Suprapubic skin (tissue), 4 donors: ENCODE measurements at regions not wholly inside any gene's neighbourhood (a gene's known extent, or its start where the extent isn't known, plus 50 kb on each side); places are given as distances from the start of the nearest gene placed in this dataset.

Experiments used
- DNase-seq, 2 donors: peaks; one replicate each; pipeline ENCODE4 v3.0.0-alpha.2; 2019; ENCODE audit warnings: low spot score in 2 of 2
- H3K27ac ChIP-seq: fragments of 200-600 bp; sonication (generic); one replicate; pipeline ENCODE4 v1.5.1; 2019
- H3K27me3 ChIP-seq: fragments of 200-600 bp; sonication (generic); one replicate; pipeline ENCODE4 v1.5.1; 2019
- H3K36me3 ChIP-seq: fragments of 200-600 bp; sonication (generic); one replicate; pipeline ENCODE4 v1.5.1; 2019
- H3K4me1 ChIP-seq: fragments of 200-600 bp; sonication (generic); one replicate; pipeline ENCODE4 v1.5.1; 2019
- H3K4me3 ChIP-seq: fragments of 200-600 bp; sonication (generic); one replicate; pipeline ENCODE4 v1.5.1; 2019; ENCODE audit warnings: mild to moderate bottlenecking
- H3K9me3 ChIP-seq: fragments of 200-600 bp; sonication (generic); one replicate; pipeline ENCODE4 v1.5.1; 2019
- EP300 ChIP-seq: sonication (generic); formaldehyde crosslinking; IDR thresholded peaks from one replicate; pipeline ENCODE4 v1.6.1; 2017; ENCODE audit warnings: antibody characterized with exemption
- POLR2A ChIP-seq, 2 donors: fragments of 450-650 bp; IDR thresholded peaks; one replicate each; pipeline ENCODE4 v1.6.1; 2017; ENCODE audit warnings: antibody characterized with exemption in 2 of 2, mild to moderate bottlenecking in 2 of 2, moderate library complexity in 2 of 2
- POLR2AphosphoS5 ChIP-seq, 3 donors: sonication (generic); formaldehyde crosslinking; IDR thresholded peaks; one replicate each; pipeline ENCODE4 v1.6.1; 2017; ENCODE audit warnings: antibody characterized with exemption in 3 of 3
- WGBS: methylation state at CpG from one replicate; pipeline ENCODE4 v1.1.5; 2018; 5-methylcytosine and 5-hydroxymethylcytosine counted together
- TF ChIP-seq, protein P1 (sequence below), 2 donors: fragments of 200-600 bp in 1 of 2; fragments of 450-650 bp in 1 of 2; sonication (generic) in 1 of 2; IDR thresholded peaks; one replicate each; pipeline ENCODE4 v1.5.1; 2016 to 2019; ENCODE audit warnings: antibody characterized with exemption in 2 of 2, mild to moderate bottlenecking in 1 of 2, moderate library complexity in 1 of 2

DNA sequence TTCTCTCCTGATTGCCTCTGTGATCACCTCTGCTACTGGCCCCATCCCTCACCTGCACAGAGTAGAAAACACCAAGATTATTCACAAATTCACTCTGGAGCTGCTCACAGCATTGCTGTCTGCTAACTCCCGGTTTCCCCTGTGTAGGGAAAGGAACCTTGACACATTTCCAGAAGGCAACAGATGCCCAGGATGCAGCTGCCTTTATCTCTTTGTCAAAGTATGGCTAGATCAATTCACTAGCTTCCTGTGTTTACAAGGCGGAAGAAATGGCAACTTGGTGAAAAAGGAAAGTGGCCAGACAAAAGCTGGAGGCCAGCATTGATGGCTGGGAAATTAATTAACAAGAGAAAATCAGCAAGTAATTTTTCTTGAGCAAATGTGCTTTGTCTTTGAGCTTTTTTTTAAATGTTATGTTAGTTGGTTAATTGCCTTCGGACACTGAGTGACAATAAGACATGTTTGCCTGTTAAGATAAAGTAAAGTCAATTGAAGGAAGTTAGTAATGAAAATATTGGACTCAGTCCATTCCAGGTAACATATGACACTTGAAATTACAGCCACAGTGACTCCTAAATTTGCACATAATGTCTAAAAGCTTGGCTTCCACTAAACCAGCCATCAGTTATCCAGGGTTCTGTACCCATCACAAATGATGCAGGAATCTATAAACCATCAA lies 394.6 kb upstream of the IL12A start:
- Histone ChIP-seq H3K4me3 (no peak overlapping the region), H3K9me3 (no peaks in the 10 kb centered on the region), H3K36me3 (no peaks in the 10 kb centered on the region), H3K27ac (no peak overlapping the region), H3K27me3 (no peaks in the 10 kb centered on the region), H3K4me1 (no peaks in the 10 kb centered on the region)
- WGBS, result 45% methylated on average over 3 of the region's 3 CpGs
- DNase-seq, result no peak
- TF ChIP-seq POLR2AphosphoS5 (IDR thresholded peaks at IDR 0.05), result no peak
- TF ChIP-seq, protein P1, sequence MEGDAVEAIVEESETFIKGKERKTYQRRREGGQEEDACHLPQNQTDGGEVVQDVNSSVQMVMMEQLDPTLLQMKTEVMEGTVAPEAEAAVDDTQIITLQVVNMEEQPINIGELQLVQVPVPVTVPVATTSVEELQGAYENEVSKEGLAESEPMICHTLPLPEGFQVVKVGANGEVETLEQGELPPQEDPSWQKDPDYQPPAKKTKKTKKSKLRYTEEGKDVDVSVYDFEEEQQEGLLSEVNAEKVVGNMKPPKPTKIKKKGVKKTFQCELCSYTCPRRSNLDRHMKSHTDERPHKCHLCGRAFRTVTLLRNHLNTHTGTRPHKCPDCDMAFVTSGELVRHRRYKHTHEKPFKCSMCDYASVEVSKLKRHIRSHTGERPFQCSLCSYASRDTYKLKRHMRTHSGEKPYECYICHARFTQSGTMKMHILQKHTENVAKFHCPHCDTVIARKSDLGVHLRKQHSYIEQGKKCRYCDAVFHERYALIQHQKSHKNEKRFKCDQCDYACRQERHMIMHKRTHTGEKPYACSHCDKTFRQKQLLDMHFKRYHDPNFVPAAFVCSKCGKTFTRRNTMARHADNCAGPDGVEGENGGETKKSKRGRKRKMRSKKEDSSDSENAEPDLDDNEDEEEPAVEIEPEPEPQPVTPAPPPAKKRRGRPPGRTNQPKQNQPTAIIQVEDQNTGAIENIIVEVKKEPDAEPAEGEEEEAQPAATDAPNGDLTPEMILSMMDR (IDR thresholded peaks at IDR 0.05), result no peak
- TF ChIP-seq EP300, result no peak
- no peak for TF ChIP-seq POLR2A (IDR thresholded peaks at IDR 0.05)

DNA sequence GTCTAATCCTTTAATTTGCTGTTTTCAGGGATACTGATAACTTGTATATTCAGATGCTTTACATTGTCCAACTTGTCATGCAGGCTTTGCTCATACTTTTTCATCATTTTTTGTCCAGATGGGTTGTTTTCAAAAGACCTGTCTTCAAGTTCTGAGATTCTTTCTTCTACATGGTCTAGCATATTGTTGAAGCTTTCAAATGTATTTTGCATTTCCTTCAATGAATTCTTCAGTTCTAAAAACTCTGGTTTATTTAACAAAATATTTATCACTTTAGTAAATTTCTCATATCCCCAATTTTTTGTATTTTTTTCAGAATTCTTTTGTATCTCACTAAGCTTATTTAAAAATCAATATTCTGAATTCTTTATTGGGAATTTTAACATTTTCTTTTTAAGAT lies 388.3 kb upstream of the IL12A start:
- Histone ChIP-seq H3K9me3 (peaks cover 4% of the 10 kb centered on the region), H3K4me1 (no peaks in the 10 kb centered on the region), H3K27ac (no peak overlapping the region), H3K27me3 (no peaks in the 10 kb centered on the region), H3K36me3 (no peaks in the 10 kb centered on the region), H3K4me3 (no peak overlapping the region)
- no peak for DNase-seq
- no peak for TF ChIP-seq EP300
- TF ChIP-seq POLR2A (IDR thresholded peaks at IDR 0.05), result no peak
- TF ChIP-seq, protein P1 (IDR thresholded peaks at IDR 0.05), result no peak
- no peak for TF ChIP-seq POLR2AphosphoS5 (IDR thresholded peaks at IDR 0.05)

DNA sequence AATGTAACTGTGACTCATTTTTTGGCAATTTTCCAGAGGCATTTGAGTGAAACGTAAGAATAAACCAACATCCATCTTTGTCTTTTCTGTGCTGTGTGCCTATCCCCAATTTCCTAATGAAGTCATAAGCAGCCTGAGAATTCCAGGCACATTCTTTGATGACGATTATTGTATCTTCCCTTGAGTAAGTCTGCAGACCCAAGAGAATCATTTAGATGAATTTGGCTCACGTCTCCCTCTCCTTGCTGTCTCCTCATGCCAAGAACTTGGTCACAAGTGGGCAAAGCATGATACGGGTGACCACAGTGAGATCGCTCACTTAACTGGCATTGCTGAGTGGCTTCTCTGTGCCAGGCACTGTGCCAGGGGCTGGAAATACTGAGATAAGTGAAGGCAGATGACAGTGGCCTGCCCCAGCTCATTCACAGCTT lies 384.5 kb upstream of the IL12A start:
- Histone ChIP-seq H3K27ac (no peak overlapping the region), H3K4me1 (no peaks in the 10 kb centered on the region), H3K9me3 (peaks cover 4% of the 10 kb centered on the region), H3K4me3 (no peak overlapping the region), H3K27me3 (no peaks in the 10 kb centered on the region), H3K36me3 (no peaks in the 10 kb centered on the region)
- WGBS, result 55% methylated on average over 5 of the region's 5 CpGs
- DNase-seq, result no peak
- TF ChIP-seq POLR2A (IDR thresholded peaks at IDR 0.05), result no peak
- TF ChIP-seq, protein P1 (IDR thresholded peaks at IDR 0.05), result no peak
- TF ChIP-seq EP300, result no peak
- no peak for TF ChIP-seq POLR2AphosphoS5 (IDR thresholded peaks at IDR 0.05)

DNA sequence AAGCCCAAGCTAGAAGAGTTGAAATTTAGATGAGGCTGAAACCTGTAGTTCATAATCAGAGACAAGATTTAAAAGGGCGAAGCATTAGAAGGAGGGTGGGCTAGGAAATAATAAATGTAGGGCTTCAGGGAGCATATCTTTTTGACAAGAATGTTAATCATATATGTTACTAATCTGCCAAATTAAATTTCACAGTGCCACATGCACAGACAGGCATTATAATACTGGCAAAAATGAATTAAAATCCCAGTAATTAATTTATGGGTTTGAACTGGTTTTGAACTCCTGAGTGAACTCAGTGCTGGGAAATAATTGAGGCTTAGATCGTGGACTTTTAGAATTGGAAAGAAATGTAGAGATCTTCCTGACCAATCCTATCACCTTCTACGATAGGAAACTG lies 383.5 kb upstream of the IL12A start:
- no peak for DNase-seq
- H3K4me1 ChIP-seq, result no peaks in the 10 kb centered on the region
- TF ChIP-seq EP300 (no peak), POLR2AphosphoS5 (IDR thresholded peaks at IDR 0.05) (no peak), POLR2A (IDR thresholded peaks at IDR 0.05) (no peak)
- TF ChIP-seq, protein P1 (IDR thresholded peaks at IDR 0.05), result no peak
- H3K9me3 ChIP-seq, result peaks cover 4% of the 10 kb centered on the region
- H3K36me3 ChIP-seq, result no peaks in the 10 kb centered on the region
- 51% methylated on average over 3 of the region's 3 CpGs for WGBS
- no peak overlapping the region for H3K27ac ChIP-seq
- peaks cover 2% of the 10 kb centered on the region for H3K27me3 ChIP-seq
- no peak overlapping the region for H3K4me3 ChIP-seq

DNA sequence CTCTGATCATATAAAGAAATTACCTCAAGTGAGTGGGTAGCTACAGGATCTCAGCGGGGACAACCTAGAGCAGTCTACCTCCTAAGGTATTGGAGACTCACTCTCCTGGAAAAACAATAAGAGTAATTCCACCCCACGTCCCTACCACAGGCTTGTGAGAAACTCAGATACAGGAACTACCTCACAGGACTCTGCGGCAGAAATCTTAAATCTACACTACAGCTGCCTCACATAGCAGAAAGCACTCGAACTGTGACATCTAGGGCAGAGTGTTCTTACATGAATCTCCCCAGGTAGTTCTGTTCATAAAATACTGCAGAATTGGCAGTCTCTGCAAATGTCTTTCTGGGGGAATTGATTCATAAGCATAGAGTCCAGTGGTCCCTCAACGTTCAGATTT lies 382.9 kb upstream of the IL12A start:
- WGBS, result 77% methylated on average over 5 of the region's 5 CpGs
- Histone ChIP-seq H3K4me1 (no peaks in the 10 kb centered on the region), H3K27me3 (peaks cover 2% of the 10 kb centered on the region), H3K9me3 (peaks cover 2% of the 10 kb centered on the region), H3K4me3 (no peak overlapping the region), H3K27ac (no peak overlapping the region), H3K36me3 (no peaks in the 10 kb centered on the region)
- TF ChIP-seq POLR2AphosphoS5 (IDR thresholded peaks at IDR 0.05), result no peak
- TF ChIP-seq EP300, result no peak
- TF ChIP-seq POLR2A (IDR thresholded peaks at IDR 0.05), result no peak
- TF ChIP-seq, protein P1 (IDR thresholded peaks at IDR 0.05), result no peak
- no peak for DNase-seq
